HG02870 (cell line): ENCODE measurements at regions not wholly inside any gene's neighbourhood (a gene's known extent, or its start where the extent isn't known, plus 50 kb on each side); places are given as distances from the start of the nearest gene placed in this dataset.

ENCODE experiments used
- ATAC-seq: cut with Tn5 transposase; IDR thresholded peaks from one replicate; pipeline ENCODE4 v1.9.1; 2021; ENCODE audit warnings: mild to moderate bottlenecking, moderate library complexity; ENCODE audit not compliant: unreplicated experiment

GRCh38 chr16:50425044-50425443 lies 56.3 kb upstream of the BRD7 start:
- ATAC-seq, result no peak

- ATAC-seq, result no peak
Measured at GRCh38 chr16:50422926-50423325, 54.1 kb upstream of the BRD7 start.

- no peak for ATAC-seq
Measured at GRCh38 chr16:50419116-50419515, 50.3 kb upstream of the BRD7 start.
